Testis (tissue), 2 donors: ENCODE measurements at regions not wholly inside any gene's neighbourhood (a gene's known extent, or its start where the extent isn't known, plus 50 kb on each side); places are given as distances from the start of the nearest gene placed in this dataset.

Experiments
- DNase-seq: peaks from one replicate; pipeline ENCODE4 v3.0.0-alpha.2; 2019
- H3K27ac ChIP-seq, 2 donors: fragments of 200-600 bp; sonication (generic); one replicate each; pipeline ENCODE4 v1.5.1; 2019
- H3K27me3 ChIP-seq: fragments of 200-600 bp; sonication (generic); one replicate; pipeline ENCODE4 v1.5.1; 2019
- H3K36me3 ChIP-seq: fragments of 200-600 bp; sonication (generic); one replicate; pipeline ENCODE4 v1.5.1; 2017; ENCODE audit warnings: low read depth; ENCODE audit errors: missing control alignments
- H3K4me1 ChIP-seq: fragments of 200-600 bp; sonication (generic); one replicate; pipeline ENCODE4 v1.5.1; 2019
- H3K4me3 ChIP-seq, 2 donors: fragments of 200-600 bp; sonication (generic); one replicate each; pipeline ENCODE4 v1.5.1; 2017 to 2019
- H3K9me3 ChIP-seq: fragments of 200-600 bp; sonication (generic); one replicate; pipeline ENCODE4 v1.5.1; 2017
- CTCF ChIP-seq, 3 experiments: fragments of 450-650 bp in 2 of 3; fragments of 200-600 bp in 1 of 3; sonication (generic) in 1 of 3; IDR thresholded peaks; one replicate each; pipeline ENCODE4 v1.5.1; 2016 to 2019; ENCODE audit warnings: antibody characterized with exemption in 3 of 3, mild to moderate bottlenecking in 2 of 3, moderate library complexity in 1 of 3
- POLR2A ChIP-seq: fragments of 450-650 bp; IDR thresholded peaks from one replicate; pipeline ENCODE4 v1.6.1; 2017; ENCODE audit warnings: antibody characterized with exemption, mild to moderate bottlenecking, moderate library complexity
- WGBS, 2 donors: methylation state at CpG; one replicate each; pipeline ENCODE4 v1.1.5; 2018; 5-methylcytosine and 5-hydroxymethylcytosine counted together
- intact Hi-C: fragments of 100-400 bp; cut with DNase I; formaldehyde crosslinking; loops from one replicate; pipeline ENCODE4 v1.15.1; 2023; ENCODE audit warnings: low total_unique reads

DNA sequence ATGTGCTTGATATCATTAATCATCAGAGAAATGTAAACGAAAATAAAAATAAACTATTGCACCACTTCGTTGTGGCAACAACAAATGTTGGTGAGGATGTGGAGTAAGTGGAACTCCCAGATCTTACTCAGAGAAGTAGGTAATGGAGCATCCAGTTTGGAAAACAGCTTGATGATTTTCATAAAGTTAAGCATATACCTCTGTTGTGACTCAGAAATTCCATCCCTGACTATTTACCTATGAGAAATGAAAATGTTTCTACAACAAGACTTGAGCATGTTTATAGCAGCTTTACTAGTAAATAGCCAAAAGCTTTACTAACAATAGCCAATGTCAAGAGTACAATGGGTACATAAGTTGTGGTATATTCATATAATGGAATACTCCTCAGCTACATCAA, 214.7 kb upstream of the NMUR2 start:
- Histone ChIP-seq H3K27ac (no peak overlapping the region), H3K9me3 (no peaks in the 10 kb centered on the region), H3K27me3 (no peaks in the 10 kb centered on the region), H3K36me3 (no peaks in the 10 kb centered on the region), H3K4me3 (no peak overlapping the region), H3K4me1 (no peaks in the 10 kb centered on the region)
- no peak for DNase-seq
- TF ChIP-seq CTCF (IDR thresholded peaks at IDR 0.05) (no peak), POLR2A (no peak)
- 71 to 75% methylated on average over 2 of the region's 2 CpGs for WGBS, 2 donors
- intact Hi-C loops: no loop called here

DNA sequence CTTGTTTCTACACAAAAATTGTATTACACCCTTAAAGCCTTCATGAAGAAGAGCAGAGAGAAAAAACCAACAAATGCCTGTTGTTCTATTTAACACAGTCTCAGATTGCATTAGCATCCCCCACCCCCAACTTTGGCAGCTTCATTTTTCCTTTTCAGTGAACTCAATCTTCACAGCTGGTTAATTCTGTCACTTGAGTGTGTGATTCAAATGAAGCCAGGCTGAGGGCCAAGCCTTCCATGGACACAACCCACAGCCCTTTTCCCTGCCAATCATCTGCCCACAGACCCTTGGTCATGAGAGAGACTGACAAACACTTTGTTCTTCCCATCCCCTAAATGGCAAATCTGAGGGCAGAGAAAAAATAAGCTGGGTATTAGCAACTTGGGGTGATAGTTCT, 217.5 kb upstream of the NMUR2 start:
- Histone ChIP-seq H3K4me3 (no peak overlapping the region), H3K27me3 (no peaks in the 10 kb centered on the region), H3K27ac (no peak overlapping the region), H3K4me1 (no peaks in the 10 kb centered on the region), H3K9me3 (no peaks in the 10 kb centered on the region), H3K36me3 (no peaks in the 10 kb centered on the region)
- TF ChIP-seq POLR2A (no peak), CTCF (IDR thresholded peaks at IDR 0.05) (no peak)
- intact Hi-C loops: no loop called here
- no peak for DNase-seq

- no peak overlapping the region for H3K27ac ChIP-seq
- H3K27me3 ChIP-seq: no peaks in the 10 kb centered on the region
- H3K4me1 ChIP-seq: no peaks in the 10 kb centered on the region
- no peaks in the 10 kb centered on the region for H3K9me3 ChIP-seq
- intact Hi-C loops: no loop called here
- no peak overlapping the region for H3K4me3 ChIP-seq
- DNase-seq: no peak
- TF ChIP-seq POLR2A (no peak), CTCF (IDR thresholded peaks at IDR 0.05) (no peak)
- H3K36me3 ChIP-seq: no peaks in the 10 kb centered on the region
- 75 to 82% methylated on average over 1 of the region's 1 CpG for WGBS, 2 donors
Measured at GRCh38 chr5:152623951-152624350, 218.9 kb upstream of the NMUR2 start.

DNA sequence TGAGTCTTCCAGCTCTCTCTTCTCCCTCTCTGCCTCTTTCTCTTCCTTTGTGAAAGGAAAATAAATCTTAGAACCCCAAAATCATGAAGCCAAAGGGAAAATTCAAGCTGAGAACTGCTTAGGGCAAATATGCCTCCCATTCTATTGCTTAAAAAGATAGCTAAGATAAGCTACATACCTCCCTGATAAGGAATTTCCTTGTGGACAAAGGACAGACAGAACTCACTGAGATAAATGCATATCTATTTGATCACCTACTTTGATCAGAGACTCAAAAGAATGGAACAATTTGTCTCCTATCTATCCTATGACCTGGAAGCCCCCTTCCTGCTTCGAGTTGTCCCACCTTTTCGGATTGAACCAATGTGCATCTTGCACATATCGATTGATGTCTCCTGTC, 220.6 kb upstream of the NMUR2 start:
- Histone ChIP-seq H3K27me3 (no peaks in the 10 kb centered on the region), H3K9me3 (no peaks in the 10 kb centered on the region), H3K36me3 (no peaks in the 10 kb centered on the region), H3K4me1 (no peaks in the 10 kb centered on the region), H3K4me3 (no peak overlapping the region), H3K27ac (no peak overlapping the region)
- WGBS, 2 donors: 93 to 97% methylated on average over 3 of the region's 3 CpGs
- TF ChIP-seq POLR2A (no peak), CTCF (IDR thresholded peaks at IDR 0.05) (no peak)
- no peak for DNase-seq
- intact Hi-C loops: no loop called here

DNA sequence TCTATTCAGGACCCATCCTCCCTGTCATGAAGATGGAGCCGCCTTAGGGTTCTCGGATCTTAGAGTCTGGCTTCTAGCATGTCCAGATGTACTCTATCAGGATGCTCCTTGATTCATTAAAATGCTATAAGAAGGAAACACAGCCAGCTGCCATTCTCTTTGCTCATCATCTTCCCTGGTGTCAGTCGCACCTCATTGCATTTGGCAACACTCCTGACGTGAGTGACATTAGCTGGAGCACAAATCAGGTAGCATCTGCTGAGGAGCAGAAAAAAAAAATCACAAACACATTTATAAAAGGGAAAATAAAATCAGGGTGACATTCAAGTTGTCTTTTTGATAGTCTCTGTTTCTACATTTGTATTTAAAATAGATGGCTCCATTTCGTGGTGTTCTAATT, 226.1 kb upstream of the NMUR2 start:
- WGBS, 2 donors: 88 to 92% methylated on average over 5 of the region's 5 CpGs
- TF ChIP-seq CTCF (IDR thresholded peaks at IDR 0.05) (no peak), POLR2A (no peak)
- no peaks in the 10 kb centered on the region for H3K36me3 ChIP-seq

More for the DNA sequence above, 226.1 kb upstream of the NMUR2 start:
- no peaks in the 10 kb centered on the region for H3K4me1 ChIP-seq
- DNase-seq: no peak
- no peak overlapping the region for H3K4me3 ChIP-seq
- intact Hi-C loops: no loop called here
- no peaks in the 10 kb centered on the region for H3K9me3 ChIP-seq
- H3K27me3 ChIP-seq: no peaks in the 10 kb centered on the region
- no peak overlapping the region for H3K27ac ChIP-seq
